Amniotic stem cell (primary cell): ENCODE measurements at regions not wholly inside any gene's neighbourhood (a gene's known extent, or its start where the extent isn't known, plus 50 kb on each side); places are given as distances from the start of the nearest gene placed in this dataset.

ENCODE experiments used
- DNase-seq: peaks from one replicate; lab custom pipeline; 2025; lab: John Stamatoyannopoulos, UW

GRCh38 chr10:62545160-62546066 is 171.2 kb downstream of the ZNF365 start:
- no peak for DNase-seq

DNA sequence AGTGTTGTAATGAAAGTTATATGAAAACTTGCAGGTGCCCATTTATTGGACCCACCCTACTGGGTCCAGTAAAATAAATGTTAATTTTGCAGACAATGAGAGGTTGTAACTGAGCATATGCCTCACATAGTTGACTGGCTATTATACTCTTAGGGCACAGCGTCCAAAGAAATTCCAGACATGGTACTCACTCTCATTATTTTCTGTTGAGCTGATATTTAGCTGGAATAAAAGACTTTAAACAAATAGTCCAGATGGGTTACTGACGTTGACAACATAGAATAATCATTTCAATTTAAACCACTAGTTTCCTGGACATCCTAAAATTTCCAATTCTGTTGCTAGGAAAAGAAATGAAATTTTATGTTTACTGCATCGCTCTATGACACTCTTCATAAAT is 174.5 kb downstream of the ZNF365 start:
- DNase-seq = no peak

DNA sequence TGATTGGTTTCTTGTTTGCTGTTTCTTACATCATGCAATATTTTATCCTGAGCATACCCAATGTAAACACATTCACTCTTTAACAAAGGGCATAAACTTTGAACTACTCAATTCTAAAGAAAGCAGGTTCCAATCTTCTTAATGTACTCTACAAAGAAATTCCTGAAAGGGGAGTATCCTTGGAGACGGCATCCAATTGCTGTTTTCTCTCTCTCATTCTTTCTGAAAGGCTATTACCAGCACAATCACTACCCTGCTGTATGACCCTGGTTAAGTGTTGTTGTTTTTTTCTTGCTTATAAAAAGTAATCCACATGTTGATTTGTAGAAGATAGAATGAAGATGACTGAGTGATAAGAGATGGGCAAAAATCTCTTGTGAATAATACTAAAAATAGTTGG is 176.0 kb downstream of the ZNF365 start:
- DNase-seq = no peak

DNA sequence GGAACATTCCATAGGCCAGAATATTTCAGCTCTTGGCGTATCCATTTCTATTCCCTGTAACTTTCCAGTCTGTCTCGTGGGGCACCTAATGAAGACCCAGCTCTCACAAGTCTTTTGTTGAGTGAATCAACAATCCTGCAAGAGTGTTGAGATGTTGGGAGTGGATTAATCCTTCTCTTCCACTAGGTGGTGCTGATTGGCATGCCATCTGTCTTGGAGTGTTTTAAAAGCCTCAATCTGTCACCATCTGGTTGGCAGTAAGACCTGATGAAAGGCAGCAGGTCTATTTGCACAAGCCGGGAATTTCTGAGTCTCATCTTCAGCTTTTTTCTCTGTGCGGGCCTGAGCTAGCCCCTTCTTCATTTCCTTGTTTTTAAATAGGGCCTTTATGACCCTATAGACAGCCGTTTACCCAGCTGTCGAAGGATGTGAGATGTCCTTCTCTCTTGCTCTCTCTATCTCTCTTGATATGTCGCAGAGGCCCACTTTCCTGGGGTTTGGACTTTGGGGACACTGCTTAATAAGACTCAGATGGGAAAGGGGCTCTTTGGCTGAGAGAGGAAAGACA is 180.5 kb downstream of the ZNF365 start:
- peak; percentile 29 for DNase-seq

DNA sequence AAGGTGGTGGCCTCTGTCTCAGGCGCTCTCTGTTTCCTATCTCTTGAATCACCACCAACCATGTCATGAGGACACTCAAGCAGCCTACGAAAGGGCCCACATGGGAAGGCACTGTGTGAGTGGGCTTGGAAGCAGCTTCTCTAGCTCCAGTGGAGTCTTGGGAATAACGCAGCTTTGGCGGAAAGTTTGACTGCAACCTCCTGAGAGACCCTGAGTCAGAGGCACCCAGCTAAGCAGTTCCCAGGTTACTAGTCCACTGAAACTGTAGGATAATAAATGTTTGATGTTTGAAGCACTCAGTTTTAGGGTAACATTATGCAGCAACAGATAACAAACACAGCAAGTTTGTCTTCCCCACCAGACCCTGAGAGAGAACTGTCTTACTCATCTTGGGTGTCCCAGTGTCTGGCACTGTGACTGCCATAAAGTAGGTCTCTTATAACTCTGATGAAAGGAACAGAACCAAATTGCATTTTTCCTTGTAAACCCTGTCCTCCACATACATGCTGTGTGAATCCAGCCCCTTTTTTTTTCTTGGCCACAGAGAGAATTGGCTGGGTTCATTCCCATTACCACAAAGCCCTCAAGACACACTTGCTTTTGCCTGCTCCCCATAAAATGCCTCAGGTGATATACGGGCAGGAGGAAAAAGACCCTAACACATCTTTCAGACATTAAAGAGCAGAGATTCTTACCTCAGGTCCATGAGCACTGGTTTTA is 185.5 kb downstream of the ZNF365 start:
- no peak for DNase-seq

DNA sequence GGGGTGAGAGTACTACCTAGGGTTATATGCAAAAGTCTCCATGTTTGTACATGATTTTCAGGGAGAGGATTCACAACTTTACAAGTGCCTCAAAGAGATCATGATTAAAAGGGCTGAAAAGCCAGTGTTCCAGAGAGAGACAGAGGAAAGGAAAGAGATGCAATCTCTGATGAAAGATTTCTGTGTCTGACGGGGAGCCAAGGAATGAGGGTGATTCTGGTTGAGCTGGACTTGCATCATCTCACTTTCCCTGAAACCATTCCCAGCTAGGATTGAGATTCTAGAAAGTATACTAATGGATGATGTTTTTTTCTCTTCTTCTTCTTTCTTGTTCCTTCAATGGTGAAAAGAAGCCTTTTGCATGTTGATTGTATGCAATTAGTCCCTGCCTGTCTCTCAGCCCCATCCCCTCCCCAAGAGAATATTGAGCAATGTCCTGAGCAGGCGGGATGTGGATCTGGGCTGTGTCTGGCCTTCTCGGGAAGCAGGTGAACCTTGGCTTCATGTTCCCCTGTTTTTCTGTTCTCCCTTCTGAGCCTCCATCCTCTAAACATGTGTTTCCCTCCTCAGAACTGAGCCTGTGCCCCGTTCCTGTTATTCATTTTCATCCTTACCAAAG is 186.1 kb downstream of the ZNF365 start:
- peak; percentile 7 for DNase-seq

- DNase-seq = no peak
These were observed 187.0 kb downstream of the ZNF365 start for GRCh38 chr10:62561151-62561550.

DNA sequence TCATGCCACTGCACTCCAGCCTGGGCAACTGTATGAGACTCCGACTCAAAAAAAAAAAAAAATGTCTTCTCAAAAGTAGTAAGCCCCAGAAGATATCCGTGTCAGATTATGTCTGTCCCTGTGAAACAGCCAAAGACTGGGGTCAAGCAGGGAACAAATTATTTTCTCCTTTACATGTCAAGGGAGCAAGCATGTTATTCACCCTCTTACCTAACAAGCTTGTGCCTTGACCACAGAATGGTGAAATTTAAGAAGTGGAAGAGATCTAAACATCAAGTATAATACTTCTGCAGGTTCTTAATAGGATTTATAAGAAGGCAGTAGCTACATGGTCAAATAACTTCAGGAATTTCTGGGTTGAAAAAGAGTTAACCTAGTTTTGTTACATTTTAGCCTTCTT is 187.9 kb downstream of the ZNF365 start:
- no peak for DNase-seq

GRCh38 chr10:62562795-62563194 is 188.6 kb downstream of the ZNF365 start:
- no peak for DNase-seq

- no peak for DNase-seq
These were observed 199.8 kb downstream of the ZNF365 start for GRCh38 chr10:62573929-62574328.

GRCh38 chr10:62577076-62577475 is 202.9 kb downstream of the ZNF365 start:
- no peak for DNase-seq

GRCh38 chr10:62577666-62578291 is 203.6 kb downstream of the ZNF365 start:
- DNase-seq = peak; percentile 25

- no peak for DNase-seq
These were observed 204.1 kb downstream of the ZNF365 start for GRCh38 chr10:62578301-62578700.

DNA sequence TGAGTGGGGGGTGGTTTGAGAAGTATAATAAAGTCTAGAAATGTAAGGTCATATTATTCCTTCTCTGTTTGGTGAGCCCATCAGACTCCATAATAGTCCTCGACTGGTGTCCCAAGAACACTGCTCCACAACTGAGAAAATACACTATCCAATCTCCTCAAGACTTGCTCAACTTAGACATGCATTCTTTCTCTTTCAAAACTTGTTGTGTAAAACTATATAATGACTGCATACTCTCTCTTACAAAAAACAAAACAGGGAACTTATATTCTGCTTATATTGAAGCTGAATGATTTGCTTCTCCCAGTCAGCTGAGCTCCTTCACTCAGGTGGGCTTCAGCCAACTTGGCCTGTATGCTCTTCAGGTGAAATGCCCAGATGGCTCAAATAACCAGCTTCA is 204.7 kb downstream of the ZNF365 start:
- DNase-seq = no peak

DNA sequence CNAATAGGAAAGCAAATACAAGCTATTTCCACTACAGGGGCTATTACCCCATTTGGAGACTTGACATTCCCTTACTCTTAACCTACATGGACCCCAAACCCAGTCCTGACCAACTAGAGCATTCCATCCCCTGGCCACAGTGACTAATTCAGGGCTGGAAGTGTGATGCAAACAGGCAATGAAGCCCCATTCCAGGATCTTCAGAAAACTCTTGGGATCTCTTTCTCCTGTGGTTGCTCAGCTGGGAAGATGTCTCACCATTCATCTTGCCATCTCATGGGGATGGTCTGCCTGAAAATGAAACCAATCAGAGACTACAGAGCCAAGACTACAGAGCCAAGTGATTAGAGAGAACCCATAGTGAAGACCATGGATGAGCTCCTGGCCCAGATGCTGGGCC is 206.2 kb downstream of the ZNF365 start:
- DNase-seq = no peak

- no peak for DNase-seq
These were observed 207.2 kb downstream of the ZNF365 start for GRCh38 chr10:62581351-62581750.

GRCh38 chr10:62582101-62582705 is 208.0 kb downstream of the ZNF365 start:
- no peak for DNase-seq

DNA sequence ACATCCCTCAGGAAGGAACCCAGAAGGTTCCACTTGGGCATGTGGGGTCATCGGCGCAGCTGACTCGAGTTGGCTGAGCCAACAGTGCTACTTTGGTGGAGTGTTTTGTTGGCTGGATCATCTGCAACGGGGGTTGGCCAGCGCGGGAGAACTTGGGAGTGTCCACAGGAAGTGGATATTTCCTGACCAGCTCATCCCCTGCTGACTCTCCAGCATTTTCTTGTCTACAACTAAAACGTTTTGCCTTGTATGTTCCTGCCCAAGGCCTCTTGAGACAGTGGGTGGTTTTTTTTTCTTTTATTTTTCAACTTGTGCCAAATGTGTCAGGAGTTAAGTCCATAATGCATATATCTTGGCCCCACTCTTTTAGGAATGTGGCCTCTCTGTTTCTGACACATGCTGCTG is 208.6 kb downstream of the ZNF365 start:
- DNase-seq = peak; percentile 81

GRCh38 chr10:62583876-62584615 is 209.9 kb downstream of the ZNF365 start:
- peak; percentile 83 for DNase-seq

- DNase-seq = no peak
These were observed 210.6 kb downstream of the ZNF365 start for GRCh38 chr10:62584731-62585130.

DNA sequence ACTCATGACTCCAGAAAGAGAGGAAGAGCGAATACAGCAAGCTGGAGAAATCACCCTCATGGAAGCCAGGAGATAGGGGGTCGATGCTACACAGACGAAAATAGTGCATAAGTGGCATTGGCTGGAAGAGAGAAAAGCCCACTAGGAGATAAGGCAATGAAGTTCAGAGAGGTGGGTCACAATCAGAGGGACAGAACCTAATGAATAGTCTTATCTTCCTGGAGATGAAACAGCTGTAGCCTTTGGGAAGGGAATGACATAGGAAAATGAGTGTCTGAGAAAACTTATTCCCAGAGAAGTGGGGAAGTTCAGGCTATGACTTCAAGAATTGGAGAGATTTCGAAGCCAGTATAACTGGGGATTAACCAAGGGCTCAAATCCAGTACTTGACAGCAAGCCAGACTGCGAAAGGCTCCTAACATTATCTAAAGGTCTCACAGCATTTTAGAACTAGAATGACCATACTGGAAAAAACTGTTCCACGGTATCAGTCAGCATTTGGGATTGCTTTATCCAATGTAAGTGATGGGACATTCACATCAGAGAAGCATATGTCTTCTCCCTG is 211.1 kb downstream of the ZNF365 start:
- no peak for DNase-seq
